C4-2B (cell line): ENCODE measurements at regions not wholly inside any gene's neighbourhood (a gene's known extent, or its start where the extent isn't known, plus 50 kb on each side); places are given as distances from the start of the nearest gene placed in this dataset.

Experiments used
- H3K27ac ChIP-seq: fragments of 450-650 bp; 2 replicates; pipeline ENCODE4 v1.5.1; 2017
- ZFX ChIP-seq: fragments of 450-650 bp; IDR thresholded peaks from 2 replicates; pipeline ENCODE4 v1.6.1; 2017
- TF ChIP-seq, protein P1 (sequence below): fragments of 450-650 bp; conservative IDR thresholded peaks from 2 replicates; pipeline ENCODE4 v1.5.1; 2017; ENCODE audit warnings: mild to moderate bottlenecking

- no peak for TF ChIP-seq ZFX
- TF ChIP-seq, protein P1, sequence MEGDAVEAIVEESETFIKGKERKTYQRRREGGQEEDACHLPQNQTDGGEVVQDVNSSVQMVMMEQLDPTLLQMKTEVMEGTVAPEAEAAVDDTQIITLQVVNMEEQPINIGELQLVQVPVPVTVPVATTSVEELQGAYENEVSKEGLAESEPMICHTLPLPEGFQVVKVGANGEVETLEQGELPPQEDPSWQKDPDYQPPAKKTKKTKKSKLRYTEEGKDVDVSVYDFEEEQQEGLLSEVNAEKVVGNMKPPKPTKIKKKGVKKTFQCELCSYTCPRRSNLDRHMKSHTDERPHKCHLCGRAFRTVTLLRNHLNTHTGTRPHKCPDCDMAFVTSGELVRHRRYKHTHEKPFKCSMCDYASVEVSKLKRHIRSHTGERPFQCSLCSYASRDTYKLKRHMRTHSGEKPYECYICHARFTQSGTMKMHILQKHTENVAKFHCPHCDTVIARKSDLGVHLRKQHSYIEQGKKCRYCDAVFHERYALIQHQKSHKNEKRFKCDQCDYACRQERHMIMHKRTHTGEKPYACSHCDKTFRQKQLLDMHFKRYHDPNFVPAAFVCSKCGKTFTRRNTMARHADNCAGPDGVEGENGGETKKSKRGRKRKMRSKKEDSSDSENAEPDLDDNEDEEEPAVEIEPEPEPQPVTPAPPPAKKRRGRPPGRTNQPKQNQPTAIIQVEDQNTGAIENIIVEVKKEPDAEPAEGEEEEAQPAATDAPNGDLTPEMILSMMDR = no peak
- H3K27ac ChIP-seq = no peak overlapping the region
These were observed 108.6 kb upstream of the VGLL2 start for GRCh38 chr6:117156741-117157140.

- no peak for TF ChIP-seq ZFX
- TF ChIP-seq, protein P1 = no peak
- no peak overlapping the region for H3K27ac ChIP-seq
These were observed 107.9 kb upstream of the VGLL2 start for GRCh38 chr6:117157448-117157847.

DNA sequence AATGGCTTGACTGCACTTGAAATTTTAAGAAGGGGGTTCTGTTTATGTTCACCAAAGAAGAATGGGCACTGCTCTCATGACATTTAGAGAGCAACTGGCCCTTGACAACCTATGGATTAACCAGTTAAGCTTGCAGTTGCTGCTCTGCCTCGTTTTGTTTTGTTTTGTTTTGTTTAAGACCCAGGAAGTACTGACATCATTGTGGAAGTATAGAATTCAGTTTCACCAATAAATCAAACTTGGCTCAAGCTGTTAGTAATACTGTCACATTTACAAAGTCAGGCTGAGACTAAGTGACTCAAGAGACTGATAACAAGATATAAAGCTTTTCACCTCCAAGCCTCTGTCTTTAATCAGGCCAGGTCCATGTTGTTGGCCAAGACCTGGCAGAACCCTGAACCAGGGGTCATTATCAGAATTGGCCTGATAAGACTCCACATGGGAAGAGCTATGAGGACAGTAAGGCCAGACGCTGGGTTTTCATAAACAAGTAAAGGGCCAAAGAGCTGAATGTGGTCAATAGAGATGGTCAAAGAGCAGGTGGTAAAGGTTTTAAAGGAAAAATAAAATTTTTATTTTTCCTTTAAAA is 99.4 kb upstream of the VGLL2 start:
- H3K27ac ChIP-seq = no peak overlapping the region
- TF ChIP-seq, protein P1 = no peak
- no peak for TF ChIP-seq ZFX

GRCh38 chr6:117167520-117168271 is 97.7 kb upstream of the VGLL2 start:
- no peak overlapping the region for H3K27ac ChIP-seq
- TF ChIP-seq ZFX = no peak
- TF ChIP-seq, protein P1 = peak; percentile 16; the same call in 1 of the 2 replicates

DNA sequence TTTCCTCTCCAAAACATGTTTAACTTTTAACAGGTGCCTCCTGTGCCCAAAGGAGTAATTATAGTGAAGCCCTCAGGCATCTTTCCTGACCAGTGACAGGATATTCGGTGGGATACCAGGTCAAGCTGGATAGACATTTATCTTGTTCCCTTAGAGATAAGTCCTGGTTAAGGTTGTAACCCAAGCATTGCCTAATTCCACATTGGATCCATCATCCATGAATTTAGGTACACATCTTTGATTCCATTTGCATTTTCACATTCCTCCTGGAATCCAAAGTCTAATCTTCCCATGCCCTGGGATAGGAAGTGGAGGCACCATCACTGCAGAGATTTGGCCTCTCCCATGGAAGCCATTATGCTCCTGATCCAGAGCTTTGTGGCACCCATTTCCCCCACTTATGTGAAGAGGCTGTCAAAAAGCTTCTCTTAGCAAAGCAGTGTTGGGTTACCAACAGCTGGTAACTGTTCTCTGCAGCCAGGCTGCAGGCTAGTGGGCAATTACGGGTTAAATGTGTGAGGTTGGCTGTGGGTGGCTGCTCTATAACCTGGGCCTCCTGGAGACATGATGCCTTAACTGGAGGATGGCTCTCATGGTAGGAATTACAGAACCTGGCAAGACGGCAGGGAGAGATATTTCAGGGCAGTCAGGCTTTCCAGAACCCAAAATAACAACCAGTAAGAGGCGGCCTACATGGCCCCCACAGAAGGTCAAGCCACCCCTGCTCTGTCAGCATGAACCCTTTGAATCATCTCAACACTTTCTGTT is 96.9 kb upstream of the VGLL2 start:
- TF ChIP-seq, protein P1 = no peak
- no peak for TF ChIP-seq ZFX

DNA sequence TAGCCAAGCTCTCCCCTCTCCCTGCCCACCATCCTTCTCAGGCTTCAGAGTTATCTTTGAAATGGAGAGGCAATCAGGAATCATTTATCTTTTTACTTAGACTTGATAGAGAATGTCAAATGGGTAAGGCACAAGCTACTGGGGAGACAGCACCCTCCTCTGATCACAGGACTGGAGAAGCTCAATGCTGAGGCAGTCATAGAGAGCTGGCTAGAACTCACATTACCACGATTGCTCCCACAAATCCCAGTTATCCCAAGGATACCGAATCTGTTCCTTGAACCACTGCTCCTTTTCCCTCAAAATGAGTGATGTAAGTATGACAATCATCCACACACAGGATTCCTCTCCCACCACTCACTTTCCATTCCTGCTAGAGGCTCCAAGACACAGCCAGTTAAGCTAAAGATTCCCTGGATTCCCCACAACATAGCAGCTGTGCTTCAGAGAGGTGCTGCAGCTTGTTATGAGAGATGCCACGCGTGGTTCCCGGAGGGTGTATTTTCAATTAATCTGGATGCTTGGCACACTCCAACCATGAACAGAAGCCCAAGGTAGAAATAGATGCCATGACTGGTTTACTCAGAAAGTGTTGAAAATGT is 96.2 kb upstream of the VGLL2 start:
- H3K27ac ChIP-seq = no peak overlapping the region
- TF ChIP-seq, protein P1 = no peak
- no peak for TF ChIP-seq ZFX

More for the DNA sequence above, 96.9 kb upstream of the VGLL2 start:
- H3K27ac ChIP-seq = no peak overlapping the region
